IMR-90 (cell line): ENCODE measurements at regions not wholly inside any gene's neighbourhood (a gene's known extent, or its start where the extent isn't known, plus 50 kb on each side); places are given as distances from the start of the nearest gene placed in this dataset.

Experiments used
- ATAC-seq: fragments of 200-7000 bp; cut with Tn5 transposase; 2 replicates; pipeline ENCODE4 v1.9.1; 2020; ENCODE audit warnings: low read depth, mild to moderate bottlenecking, moderate library complexity
- BruUV-seq: library from RNA; stranded (reverse); fragments of 400-500 nt; replicated peaks from 2 replicates; lab custom pipeline; 2021; lab: Mats Ljungman, UMichigan
- CTCF ChIA-PET: fragments of 300-600 bp; formaldehyde crosslinking; extraction: SDS; loops from one replicate; lab custom pipeline; 2021; ENCODE audit warnings: antibody characterized with exemption; lab: Yijun Ruan, JAX
- POLR2A ChIA-PET: fragments of 300-600 bp; sonication (Branson Sonifier 250); formaldehyde crosslinking; loops from one replicate; lab custom pipeline; 2022; ENCODE audit warnings: antibody characterized with exemption; ENCODE audit not compliant: unreplicated experiment; lab: Charles Lee
- DNase-seq: peaks from one replicate; pipeline ENCODE4 v3.0.0; 2013
- H2AFZ ChIP-seq: replicated peaks from 2 replicates; pipeline ENCODE3; 2013; ENCODE audit warnings: low read length, mild to moderate bottlenecking; ENCODE audit not compliant: poor library complexity
- H2AK5ac ChIP-seq: 2 replicates; pipeline ENCODE4 v1.6.1; 2013; ENCODE audit warnings: low read depth, low read length, inconsistent platforms
- H2AK9ac ChIP-seq: replicated peaks from 2 replicates; pipeline ENCODE3; 2013; ENCODE audit warnings: mild to moderate bottlenecking, low read depth, low read length, moderate library complexity; ENCODE audit not compliant: poor library complexity
- H2BK120ac ChIP-seq: 2 replicates; pipeline ENCODE4 v1.6.1; 2013; ENCODE audit warnings: low read depth, low read length, inconsistent platforms
- H2BK15ac ChIP-seq: 3 replicates; pipeline ENCODE4 v1.6.1; 2013; ENCODE audit warnings: low read depth, low read length, inconsistent platforms
- H2BK20ac ChIP-seq: 2 replicates; pipeline ENCODE4 v1.6.1; 2013; ENCODE audit warnings: low read depth, mild to moderate bottlenecking, inconsistent platforms, low read length, moderate library complexity
- H2BK5ac ChIP-seq: 2 replicates; pipeline ENCODE4 v1.6.1; 2013; ENCODE audit warnings: mild to moderate bottlenecking, low read depth, low read length, inconsistent platforms; ENCODE audit not compliant: poor library complexity, severe bottlenecking
- H3K14ac ChIP-seq: replicated peaks from 2 replicates; pipeline ENCODE4 v1.6.1; 2013; ENCODE audit warnings: low read depth, low read length, inconsistent platforms
- H3K18ac ChIP-seq: 2 replicates; pipeline ENCODE4 v1.6.1; 2013; ENCODE audit warnings: low read depth, low read length, control low read depth
- H3K23ac ChIP-seq: 2 replicates; pipeline ENCODE4 v1.6.1; 2013; ENCODE audit warnings: low read depth, low read length, inconsistent platforms
- H3K27ac ChIP-seq: 2 replicates; pipeline ENCODE4 v1.5.1; 2013; ENCODE audit warnings: mild to moderate bottlenecking, control low read depth, low read length; ENCODE audit not compliant: insufficient read depth
- H3K27me3 ChIP-seq: 2 replicates; pipeline ENCODE4 v1.6.1; 2013; ENCODE audit warnings: low read length; ENCODE audit not compliant: control insufficient read depth, insufficient read depth
- H3K36me3 ChIP-seq: 2 replicates; pipeline ENCODE4 v1.6.1; 2013; ENCODE audit warnings: low read length, mixed read lengths; ENCODE audit not compliant: control insufficient read depth, insufficient read depth
- H3K4ac ChIP-seq: 2 replicates; pipeline ENCODE4 v1.6.1; 2013; ENCODE audit warnings: low read depth, low read length, inconsistent platforms
- H3K4me1 ChIP-seq: 2 replicates; pipeline ENCODE4 v1.6.1; 2013; ENCODE audit warnings: low read length, mixed read lengths; ENCODE audit not compliant: control insufficient read depth, insufficient read depth
- H3K4me2 ChIP-seq: 2 replicates; pipeline ENCODE4 v1.6.1; 2013; ENCODE audit warnings: low read depth, mild to moderate bottlenecking, control low read depth, low read length, moderate library complexity
- H3K4me3 ChIP-seq: 2 replicates; pipeline ENCODE4 v1.5.1; 2013; ENCODE audit warnings: low read depth, mild to moderate bottlenecking, control low read depth, low read length, moderate library complexity; ENCODE audit not compliant: insufficient read depth
- H3K56ac ChIP-seq: 2 replicates; pipeline ENCODE4 v1.6.1; 2013; ENCODE audit warnings: low read length, inconsistent platforms; ENCODE audit not compliant: insufficient read depth; ENCODE audit errors: extremely low read depth
- H3K79me1 ChIP-seq, 2 experiments: 2 replicates each; pipeline ENCODE4 v1.6.1; 2013; ENCODE audit warnings: low read length in 2 of 2, inconsistent platforms in 1 of 2, low read depth in 1 of 2
- H3K9ac ChIP-seq: 2 replicates; pipeline ENCODE4 v1.6.1; 2013; ENCODE audit warnings: low read depth, low read length, control low read depth
- H3K9me1 ChIP-seq: 2 replicates; pipeline ENCODE4 v1.6.1; 2013; ENCODE audit warnings: low read length, inconsistent platforms; ENCODE audit not compliant: insufficient read depth
- H3K9me3 ChIP-seq: 2 replicates; pipeline ENCODE4 v1.6.1; 2013; ENCODE audit warnings: low read length; ENCODE audit not compliant: control insufficient read depth, insufficient read depth
- H4K20me1 ChIP-seq: 2 replicates; pipeline ENCODE4 v1.6.1; 2013; ENCODE audit warnings: low read length, inconsistent platforms; ENCODE audit not compliant: insufficient read depth
- H4K5ac ChIP-seq: 2 replicates; pipeline ENCODE4 v1.6.1; 2013; ENCODE audit warnings: mild to moderate bottlenecking, low read depth, low read length, control low read depth
- H4K8ac ChIP-seq, 2 experiments: 2 replicates each; pipeline ENCODE4 v1.6.1; 2013; ENCODE audit warnings: low read depth in 2 of 2, low read length in 2 of 2, control low read depth in 1 of 2, inconsistent platforms in 1 of 2
- H4K91ac ChIP-seq: 2 replicates; pipeline ENCODE4 v1.6.1; 2013; ENCODE audit warnings: low read depth, low read length, inconsistent platforms; ENCODE audit not compliant: insufficient read depth
- CEBPB ChIP-seq: IDR thresholded peaks from 2 replicates; pipeline ENCODE4 v1.6.1; 2012; ENCODE audit warnings: low read depth, low read length, improper control_type of control experiment
- MAFK ChIP-seq: IDR thresholded peaks from 2 replicates; pipeline ENCODE4 v1.6.1; 2012; ENCODE audit warnings: low read depth, low read length, improper control_type of control experiment
- WGBS, 2 experiments: methylation state at CpG; one replicate each; pipeline versions ENCODE4 v1.1.5 to v1.1.7; 2013; ENCODE audit warnings: missing lambda C conversion rate in 2 of 2; ENCODE audit not compliant: insufficient read length in 1 of 2; ENCODE audit errors: extremely low coverage in 2 of 2; 5-methylcytosine and 5-hydroxymethylcytosine counted together
- dilution Hi-C: fragments of 300-500 bp; cut with HindIII; formaldehyde crosslinking; loops from one replicate; pipeline ENCODE4 v1.14.3; 2018; ENCODE audit warnings: low sequenced_read_pairs; ENCODE audit not compliant: unreplicated experiment
- in situ Hi-C: fragments of 300-500 bp; cut with MboI; formaldehyde crosslinking; loops from 3 replicates; pipeline ENCODE4 v1.14.3; 2019; ENCODE audit warnings: low sequenced_read_pairs, inconsistent platforms, mixed read lengths
- intact Hi-C: fragments of 100-400 bp; cut with micrococcal nuclease; formaldehyde crosslinking; loops from 2 replicates; pipeline ENCODE4 v1.10.0; 2022

DNA sequence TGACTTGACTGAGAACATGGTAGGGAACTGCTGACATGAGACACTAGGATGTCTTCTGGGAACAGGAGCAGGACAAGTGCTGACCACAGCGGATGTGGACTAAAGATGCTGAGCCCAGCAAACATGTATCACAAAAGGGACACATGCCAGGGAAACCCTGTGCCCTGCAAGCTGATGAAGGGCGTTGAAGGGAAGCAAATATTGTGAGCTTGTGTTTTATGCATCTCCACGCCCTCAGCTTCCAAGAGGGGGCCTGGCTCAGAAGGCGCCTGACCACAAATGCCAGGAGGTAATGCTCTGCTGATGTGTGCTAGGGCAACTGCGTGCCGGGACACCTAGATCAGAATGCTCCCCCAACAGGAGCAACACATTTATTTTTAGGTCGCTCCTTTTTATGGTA is 207.3 kb downstream of the CXCL12 start:
- no peak for ATAC-seq
- no peak overlapping the region for H4K5ac ChIP-seq
- dilution Hi-C loops (no loop called here), intact Hi-C loops (no loop called here), in situ Hi-C loops (no loop called here)
- no peak overlapping the region for H3K56ac ChIP-seq
- no peak overlapping the region for H2BK5ac ChIP-seq
- H2AFZ ChIP-seq: no peak overlapping the region
- H4K8ac ChIP-seq: no peak overlapping the region
- H3K4me3 ChIP-seq: no peak overlapping the region
- peaks cover 8% of the 10 kb centered on the region; the same call in 1 of the 2 replicates for H3K27me3 ChIP-seq
- WGBS, 2 experiments: 100% methylated on average over 1 of the region's 7 CpGs; no CpG with 5 or more reads in 1 of the 2 experiments
- peaks cover 4% of the 10 kb centered on the region; the same call in 1 of the 2 replicates for H3K9me1 ChIP-seq
- H3K4ac ChIP-seq: no peak overlapping the region
- H3K9ac ChIP-seq: no peak overlapping the region
- POLR2A ChIA-PET: interaction anchor here (0.6 kb wide), 1 partner anchor 10 kb away, joined by 3 read pairs; no protein-coding TSS in a partner anchor
- no peaks in the 10 kb centered on the region for H3K36me3 ChIP-seq
- H3K23ac ChIP-seq: no peak overlapping the region
- no peak overlapping the region for H2BK15ac ChIP-seq
- H4K20me1 ChIP-seq: no peaks in the 10 kb centered on the region
- no peak overlapping the region for H2BK20ac ChIP-seq
- no TSS peak for BruUV-seq
- no peak overlapping the region for H2BK120ac ChIP-seq
- no peak for TF ChIP-seq CEBPB
- peak; percentile 4; the same call in 1 of the 2 replicates for TF ChIP-seq MAFK
- H3K4me1 ChIP-seq: peaks cover 8% of the 10 kb centered on the region
- CTCF ChIA-PET: no interaction called here
- DNase-seq: no peak
- H4K91ac ChIP-seq: no peak overlapping the region
- no peaks in the 10 kb centered on the region for H3K79me1 ChIP-seq
- H3K9me3 ChIP-seq: no peaks in the 10 kb centered on the region
- H2AK9ac ChIP-seq: no peak overlapping the region
- no peak overlapping the region for H3K18ac ChIP-seq
- no peak overlapping the region for H2AK5ac ChIP-seq
- H3K14ac ChIP-seq: no peak overlapping the region
- H3K27ac ChIP-seq: no peak overlapping the region
- no peak overlapping the region for H3K4me2 ChIP-seq
